Mucosa of descending colon (tissue), 3 donors: ENCODE measurements at regions not wholly inside any gene's neighbourhood (a gene's known extent, or its start where the extent isn't known, plus 50 kb on each side); places are given as distances from the start of the nearest gene placed in this dataset.

ENCODE experiments used
- ATAC-seq: fragments of 200-7000 bp; cut with Tn5 transposase; one replicate; pipeline ENCODE4 v1.9.1; 2020; ENCODE audit warnings: mild to moderate bottlenecking, moderate library complexity
- DNase-seq, 3 donors: peaks; one replicate each; pipeline ENCODE4 v3.0.0-alpha.2; 2020
- H3K36me3 ChIP-seq: fragments of 200-600 bp; one replicate; pipeline ENCODE4 v1.8.0; 2021; ENCODE audit warnings: low read depth, mild to moderate bottlenecking
- H3K4me1 ChIP-seq: fragments of 200-600 bp; one replicate; pipeline ENCODE4 v1.8.0; 2021; ENCODE audit warnings: low read depth, mild to moderate bottlenecking
- H3K4me3 ChIP-seq: fragments of 200-600 bp; one replicate; pipeline ENCODE4 v1.8.0; 2021; ENCODE audit warnings: mild to moderate bottlenecking
- H3K9me3 ChIP-seq: fragments of 200-600 bp; one replicate; pipeline ENCODE4 v1.8.0; 2021; ENCODE audit warnings: mild to moderate bottlenecking
- CTCF ChIP-seq: fragments of 200-600 bp; IDR thresholded peaks from one replicate; pipeline ENCODE4 v1.8.0; 2022; ENCODE audit warnings: antibody characterized with exemption, mild to moderate bottlenecking
- intact Hi-C, 2 donors: fragments of 100-400 bp; cut with DNase I in 1 of 2; cut with micrococcal nuclease in 1 of 2; formaldehyde crosslinking; loops; one replicate each; pipeline versions ENCODE4 v1.11.0 to v1.11.1; 2022; cut with DNase I, micrococcal nuclease
- donor health status: DM: no; HTN: no; CAD: no; lungs with moderate emphysema.
- donor health status: DM: no; HTN: no; CAD: no.
- donor health status: DM: no; HTN: yes; CAD: no.

- TF ChIP-seq CTCF = no peak
- Histone ChIP-seq H3K36me3 (no peaks in the 10 kb centered on the region), H3K4me3 (no peak overlapping the region), H3K9me3 (no peaks in the 10 kb centered on the region), H3K4me1 (no peaks in the 10 kb centered on the region)
- DNase-seq (no peak), ATAC-seq (peak; percentile 59)
- intact Hi-C loops = no loop called here
Observed at GRCh38 chr1:221069178-221069903, 190.1 kb downstream of the HLX start.

GRCh38 chr1:221069986-221070385 lies 190.7 kb downstream of the HLX start:
- intact Hi-C loops = no loop called here

GRCh38 chr1:221071777-221072176 lies 192.5 kb downstream of the HLX start:
- Histone ChIP-seq H3K9me3 (no peaks in the 10 kb centered on the region), H3K4me3 (no peak overlapping the region), H3K36me3 (no peaks in the 10 kb centered on the region), H3K4me1 (no peaks in the 10 kb centered on the region)
- no peak for DNase-seq
- intact Hi-C loops = no loop called here
- no peak for TF ChIP-seq CTCF
- ATAC-seq = no peak

More at GRCh38 chr1:221069986-221070385, 190.7 kb downstream of the HLX start:
- H3K9me3 ChIP-seq = no peaks in the 10 kb centered on the region
- H3K4me1 ChIP-seq = no peaks in the 10 kb centered on the region
- no peak for TF ChIP-seq CTCF
- no peak for ATAC-seq
- H3K4me3 ChIP-seq = no peak overlapping the region
- DNase-seq = no peak
- no peaks in the 10 kb centered on the region for H3K36me3 ChIP-seq

GRCh38 chr1:221072214-221072613 lies 193.0 kb downstream of the HLX start:
- ATAC-seq (no peak), DNase-seq (no peak)
- Histone ChIP-seq H3K4me1 (no peaks in the 10 kb centered on the region), H3K9me3 (no peaks in the 10 kb centered on the region), H3K36me3 (no peaks in the 10 kb centered on the region), H3K4me3 (no peak overlapping the region)
- no peak for TF ChIP-seq CTCF
- intact Hi-C loops = no loop called here

GRCh38 chr1:221074332-221074731 lies 195.1 kb downstream of the HLX start:
- intact Hi-C loops = no loop called here
- ATAC-seq = no peak
- no peak for TF ChIP-seq CTCF
- Histone ChIP-seq H3K4me1 (no peaks in the 10 kb centered on the region), H3K4me3 (no peak overlapping the region), H3K36me3 (no peaks in the 10 kb centered on the region), H3K9me3 (no peaks in the 10 kb centered on the region)
- no peak for DNase-seq

- DNase-seq (no peak), ATAC-seq (no peak)
- Histone ChIP-seq H3K4me1 (no peaks in the 10 kb centered on the region), H3K9me3 (no peaks in the 10 kb centered on the region), H3K4me3 (no peak overlapping the region), H3K36me3 (no peaks in the 10 kb centered on the region)
- TF ChIP-seq CTCF = no peak
- intact Hi-C loops = no loop called here
Observed at GRCh38 chr1:221075911-221076310, 196.7 kb downstream of the HLX start.
